ENCODE measurements at regions not wholly inside any gene's neighbourhood (a gene's known extent, or its start where the extent isn't known, plus 50 kb on each side); places are given as distances from the start of the nearest gene placed in this dataset.

- H3K4me1 ChIP-seq (ENCODE audit: control insufficient read depth in 2 of 3, insufficient read depth in 2 of 3, low read depth in 1 of 3, low read length in 3 of 3) = no peaks in the 10 kb centered on the region
- H3K27ac ChIP-seq (ENCODE audit: low read depth in 2 of 2, low read length in 2 of 2) = no peak overlapping the region
- H3K4me3 ChIP-seq (ENCODE audit: low read length in 3 of 3) = no peak overlapping the region
- H3K27me3 ChIP-seq (ENCODE audit: control insufficient read depth, insufficient read depth, low read length) = no peaks in the 10 kb centered on the region
- TF ChIP-seq CTCF (IDR thresholded peaks at IDR 0.05; ENCODE audit: borderline replicate concordance, extremely low read depth, insufficient read depth) = no peak
- DNase-seq (no peak), FAIRE-seq (no peak)
- intact Hi-C loops (cut with DNase I) = no loop called here
- H3K36me3 ChIP-seq (ENCODE audit: control insufficient read depth in 2 of 3, insufficient read depth in 3 of 3, low read length in 3 of 3) = no peaks in the 10 kb centered on the region
- no peaks in the 10 kb centered on the region for H3K9me3 ChIP-seq (ENCODE audit: control insufficient read depth in 2 of 3, insufficient read depth in 1 of 3, low read length in 3 of 3)
- H3K9ac ChIP-seq (ENCODE audit: low read length in 3 of 3) = no peak overlapping the region
Observed at GRCh38 chr16:51355195-51355594, 204.1 kb upstream of the SALL1 start.

DNA sequence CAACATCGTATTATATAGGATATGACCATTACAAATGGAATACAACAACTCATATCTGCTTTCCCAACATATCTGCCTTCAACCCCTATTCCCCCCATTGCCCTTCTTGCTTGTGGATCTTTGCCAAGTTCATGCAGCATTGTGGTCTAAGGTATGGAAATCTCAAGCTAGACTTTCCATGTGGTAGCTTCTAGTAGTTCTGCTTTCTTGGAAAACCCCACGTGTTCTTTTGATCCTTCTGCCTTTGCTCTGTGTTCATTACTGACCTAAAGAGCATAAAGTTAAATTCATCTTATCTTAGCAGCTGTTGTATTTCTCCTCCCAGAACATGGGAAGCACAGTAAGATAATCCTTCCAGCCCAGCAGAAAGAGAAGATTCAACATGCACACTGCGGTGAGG, 202.0 kb upstream of the SALL1 start:
- Histone ChIP-seq H3K9me3 (ENCODE audit: control insufficient read depth in 2 of 3, insufficient read depth in 1 of 3, low read length in 3 of 3) (no peaks in the 10 kb centered on the region), H3K4me1 (ENCODE audit: control insufficient read depth in 2 of 3, insufficient read depth in 2 of 3, low read depth in 1 of 3, low read length in 3 of 3) (no peaks in the 10 kb centered on the region), H3K27me3 (ENCODE audit: control insufficient read depth, insufficient read depth, low read length) (no peaks in the 10 kb centered on the region), H3K27ac (ENCODE audit: low read depth in 2 of 2, low read length in 2 of 2) (no peak overlapping the region), H3K9ac (ENCODE audit: low read length in 3 of 3) (no peak overlapping the region), H3K36me3 (ENCODE audit: control insufficient read depth in 2 of 3, insufficient read depth in 3 of 3, low read length in 3 of 3) (no peaks in the 10 kb centered on the region), H3K4me3 (ENCODE audit: low read length in 3 of 3) (no peak overlapping the region)
- DNase-seq = no peak
- no peak for TF ChIP-seq CTCF (IDR thresholded peaks at IDR 0.05; ENCODE audit: borderline replicate concordance, extremely low read depth, insufficient read depth)
- intact Hi-C loops (cut with DNase I) = no loop called here
- FAIRE-seq = no peak

DNA sequence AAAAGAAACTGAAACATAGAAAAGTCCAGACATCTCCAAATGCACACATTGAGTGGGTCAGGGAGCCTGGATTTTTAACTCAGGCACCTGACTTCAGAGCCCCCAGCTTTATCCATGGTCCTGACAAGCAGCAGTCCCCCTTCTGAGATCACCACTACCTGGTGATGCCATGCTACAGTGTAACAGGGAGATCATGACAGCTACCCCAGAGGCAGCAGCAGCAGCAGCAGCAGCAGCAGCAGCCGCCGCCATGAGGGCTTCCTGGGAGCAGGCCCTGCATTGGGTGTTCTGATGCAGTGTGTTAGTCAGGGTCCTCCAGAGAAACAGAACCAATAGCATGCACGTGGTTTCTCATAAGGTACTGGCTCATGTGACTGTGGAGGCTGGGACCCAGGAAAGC, 198.6 kb upstream of the SALL1 start:
- Histone ChIP-seq H3K27me3 (ENCODE audit: control insufficient read depth, insufficient read depth, low read length) (no peaks in the 10 kb centered on the region), H3K4me3 (ENCODE audit: low read length in 3 of 3) (no peak overlapping the region), H3K9me3 (ENCODE audit: control insufficient read depth in 2 of 3, insufficient read depth in 1 of 3, low read length in 3 of 3) (no peaks in the 10 kb centered on the region), H3K27ac (ENCODE audit: low read depth in 2 of 2, low read length in 2 of 2) (no peak overlapping the region), H3K4me1 (ENCODE audit: control insufficient read depth in 2 of 3, insufficient read depth in 2 of 3, low read depth in 1 of 3, low read length in 3 of 3) (no peaks in the 10 kb centered on the region), H3K9ac (ENCODE audit: low read length in 3 of 3) (no peak overlapping the region), H3K36me3 (ENCODE audit: control insufficient read depth in 2 of 3, insufficient read depth in 3 of 3, low read length in 3 of 3) (no peaks in the 10 kb centered on the region)
- no peak for FAIRE-seq
- DNase-seq = no peak
- intact Hi-C loops (cut with DNase I) = no loop called here
- no peak for TF ChIP-seq CTCF (IDR thresholded peaks at IDR 0.05; ENCODE audit: borderline replicate concordance, extremely low read depth, insufficient read depth)

DNA sequence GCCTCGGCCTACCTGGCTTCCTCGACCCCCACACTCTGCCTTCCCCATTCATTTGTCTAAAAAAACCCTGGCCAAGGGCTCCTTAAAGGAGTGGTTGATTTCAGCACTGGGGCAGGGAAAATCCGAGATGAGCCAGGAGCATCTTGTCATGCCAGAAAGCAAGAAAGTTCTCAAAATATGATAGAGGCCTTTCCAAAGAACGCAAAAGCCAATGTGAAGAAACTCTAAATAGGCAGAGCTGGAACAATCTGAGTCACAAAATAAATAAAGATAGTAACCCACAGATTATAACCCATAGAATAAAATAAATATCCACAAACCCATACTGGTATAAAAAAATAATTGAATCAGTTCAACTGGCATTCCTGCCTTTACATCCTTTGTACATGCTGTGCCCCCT, 192.3 kb upstream of the SALL1 start:
- FAIRE-seq = no peak
- H3K36me3 ChIP-seq (ENCODE audit: control insufficient read depth in 2 of 3, insufficient read depth in 3 of 3, low read length in 3 of 3) = no peaks in the 10 kb centered on the region

More for the DNA sequence above, 192.3 kb upstream of the SALL1 start:
- H3K9me3 ChIP-seq (ENCODE audit: control insufficient read depth in 2 of 3, insufficient read depth in 1 of 3, low read length in 3 of 3) = no peaks in the 10 kb centered on the region
- H3K4me1 ChIP-seq (ENCODE audit: control insufficient read depth in 2 of 3, insufficient read depth in 2 of 3, low read depth in 1 of 3, low read length in 3 of 3) = no peaks in the 10 kb centered on the region
- H3K27ac ChIP-seq (ENCODE audit: low read depth in 2 of 2, low read length in 2 of 2) = no peak overlapping the region
- no peak for DNase-seq
- no peaks in the 10 kb centered on the region for H3K27me3 ChIP-seq (ENCODE audit: control insufficient read depth, insufficient read depth, low read length)
- no peak overlapping the region for H3K9ac ChIP-seq (ENCODE audit: low read length in 3 of 3)
- TF ChIP-seq CTCF (IDR thresholded peaks at IDR 0.05; ENCODE audit: borderline replicate concordance, extremely low read depth, insufficient read depth) = no peak
- H3K4me3 ChIP-seq (ENCODE audit: low read length in 3 of 3) = no peak overlapping the region
- intact Hi-C loops (cut with DNase I) = no loop called here
